SK-N-SH treated with all-trans-retinoic acid at 6 μM for 48 hours (cell line): ENCODE measurements at regions not wholly inside any gene's neighbourhood (a gene's known extent, or its start where the extent isn't known, plus 50 kb on each side); places are given as distances from the start of the nearest gene placed in this dataset.

Source experiments
- ATAC-seq: fragments of 200-7000 bp; cut with Tn5 transposase; 3 replicates; pipeline ENCODE4 v1.9.1; 2020; ENCODE audit warnings: mild to moderate bottlenecking, moderate library complexity
- ARNTL ChIP-seq: fragments of 450-650 bp; formaldehyde crosslinking; IDR thresholded peaks from 2 replicates; pipeline ENCODE4 v1.5.0; 2020; ENCODE audit warnings: low read depth, mild to moderate bottlenecking, moderate library complexity, borderline replicate concordance
- BACH2 ChIP-seq: fragments of 250-450 bp; sonication (Bioruptor Pico); IDR thresholded peaks from 2 replicates; pipeline ENCODE4 v1.9.0; 2021; ENCODE audit warnings: mild to moderate bottlenecking, borderline replicate concordance
- CSDC2 ChIP-seq: fragments of 250-450 bp; sonication (Bioruptor Pico); IDR thresholded peaks from 2 replicates; pipeline ENCODE4 v1.5.0; 2020; ENCODE audit warnings: mild to moderate bottlenecking, moderate library complexity
- ESRRG ChIP-seq: fragments of 250-450 bp; sonication (Bioruptor Pico); IDR thresholded peaks from 2 replicates; pipeline ENCODE4 v1.6.1; 2021; ENCODE audit warnings: mild to moderate bottlenecking
- GLIS3 ChIP-seq: fragments of 250-450 bp; sonication (Bioruptor Pico); IDR thresholded peaks from 2 replicates; pipeline ENCODE4 v1.5.0; 2020; ENCODE audit warnings: mild to moderate bottlenecking, moderate library complexity
- OSR1 ChIP-seq: fragments of 250-450 bp; sonication (Bioruptor Pico); IDR thresholded peaks from 2 replicates; pipeline ENCODE4 v1.8.0; 2022; ENCODE audit warnings: moderate library complexity, mild to moderate bottlenecking, inconsistent platforms
- PPARA ChIP-seq: fragments of 250-450 bp; sonication (Bioruptor Pico); IDR thresholded peaks from 2 replicates; pipeline ENCODE4 v1.5.0; 2020; ENCODE audit warnings: mild to moderate bottlenecking, borderline replicate concordance
- RARB ChIP-seq: fragments of 250-450 bp; sonication (Bioruptor Pico); IDR thresholded peaks from 2 replicates; pipeline ENCODE4 v1.8.0; 2021; ENCODE audit warnings: mild to moderate bottlenecking, moderate library complexity
- SNAI2 ChIP-seq: fragments of 250-450 bp; sonication (Bioruptor Pico); IDR thresholded peaks from 2 replicates; pipeline ENCODE4 v1.5.0; 2020; ENCODE audit warnings: mild to moderate bottlenecking, moderate library complexity
- TOX ChIP-seq: fragments of 250-450 bp; sonication (Bioruptor Pico); IDR thresholded peaks from 2 replicates; pipeline ENCODE4 v1.8.0; 2021; ENCODE audit warnings: mild to moderate bottlenecking, moderate library complexity, borderline replicate concordance
- ZC3H10 ChIP-seq: fragments of 250-450 bp; sonication (Bioruptor Pico); IDR thresholded peaks from 2 replicates; pipeline ENCODE4 v1.5.1; 2021; ENCODE audit warnings: mild to moderate bottlenecking, moderate library complexity
- ZFP3 ChIP-seq: fragments of 250-450 bp; sonication (Bioruptor Pico); IDR thresholded peaks from 2 replicates; pipeline ENCODE4 v1.5.0; 2020; ENCODE audit warnings: mild to moderate bottlenecking, moderate library complexity
- ZFP30 ChIP-seq: fragments of 450-650 bp; formaldehyde crosslinking; IDR thresholded peaks from 2 replicates; pipeline ENCODE4 v1.5.0; 2022; ENCODE audit warnings: mild to moderate bottlenecking, moderate library complexity
- ZNF565 ChIP-seq: fragments of 450-650 bp; formaldehyde crosslinking; conservative IDR thresholded peaks from 2 replicates; pipeline ENCODE4 v1.5.0; 2020; ENCODE audit warnings: low read depth, mild to moderate bottlenecking, moderate library complexity
- ZNF70 ChIP-seq: fragments of 450-650 bp; formaldehyde crosslinking; IDR thresholded peaks from 2 replicates; pipeline ENCODE4 v1.5.0; 2020; ENCODE audit warnings: mild to moderate bottlenecking, moderate library complexity
- ZNF8 ChIP-seq: fragments of 450-650 bp; formaldehyde crosslinking; IDR thresholded peaks from 2 replicates; pipeline ENCODE4 v1.5.0; 2020; ENCODE audit warnings: mild to moderate bottlenecking, moderate library complexity
- TF ChIP-seq, protein P1 (sequence below): fragments of 250-450 bp; sonication (Bioruptor Pico); IDR thresholded peaks from 2 replicates; pipeline ENCODE4 v1.8.0; 2021; ENCODE audit warnings: low read depth, mild to moderate bottlenecking, moderate library complexity, borderline replicate concordance
- TF ChIP-seq, protein P2 (sequence below): fragments of 250-450 bp; sonication (Bioruptor Pico); IDR thresholded peaks from 2 replicates; pipeline ENCODE4 v1.5.0; 2020; ENCODE audit warnings: mild to moderate bottlenecking, moderate library complexity
- TF ChIP-seq, protein P3 (sequence below): fragments of 250-450 bp; sonication (Bioruptor Pico); IDR thresholded peaks from 2 replicates; pipeline ENCODE4 v1.5.1; 2021; ENCODE audit warnings: mild to moderate bottlenecking, moderate library complexity
- TF ChIP-seq, protein P4 (sequence below): fragments of 250-450 bp; sonication (Bioruptor Pico); IDR thresholded peaks from 2 replicates; pipeline ENCODE4 v1.8.0; 2020; ENCODE audit warnings: mild to moderate bottlenecking, moderate library complexity, borderline replicate concordance
- TF ChIP-seq, protein P5 (sequence below): fragments of 250-450 bp; sonication (Bioruptor Pico); IDR thresholded peaks from 2 replicates; pipeline ENCODE4 v1.5.1; 2020; ENCODE audit warnings: low read depth, mild to moderate bottlenecking, moderate library complexity

DNA sequence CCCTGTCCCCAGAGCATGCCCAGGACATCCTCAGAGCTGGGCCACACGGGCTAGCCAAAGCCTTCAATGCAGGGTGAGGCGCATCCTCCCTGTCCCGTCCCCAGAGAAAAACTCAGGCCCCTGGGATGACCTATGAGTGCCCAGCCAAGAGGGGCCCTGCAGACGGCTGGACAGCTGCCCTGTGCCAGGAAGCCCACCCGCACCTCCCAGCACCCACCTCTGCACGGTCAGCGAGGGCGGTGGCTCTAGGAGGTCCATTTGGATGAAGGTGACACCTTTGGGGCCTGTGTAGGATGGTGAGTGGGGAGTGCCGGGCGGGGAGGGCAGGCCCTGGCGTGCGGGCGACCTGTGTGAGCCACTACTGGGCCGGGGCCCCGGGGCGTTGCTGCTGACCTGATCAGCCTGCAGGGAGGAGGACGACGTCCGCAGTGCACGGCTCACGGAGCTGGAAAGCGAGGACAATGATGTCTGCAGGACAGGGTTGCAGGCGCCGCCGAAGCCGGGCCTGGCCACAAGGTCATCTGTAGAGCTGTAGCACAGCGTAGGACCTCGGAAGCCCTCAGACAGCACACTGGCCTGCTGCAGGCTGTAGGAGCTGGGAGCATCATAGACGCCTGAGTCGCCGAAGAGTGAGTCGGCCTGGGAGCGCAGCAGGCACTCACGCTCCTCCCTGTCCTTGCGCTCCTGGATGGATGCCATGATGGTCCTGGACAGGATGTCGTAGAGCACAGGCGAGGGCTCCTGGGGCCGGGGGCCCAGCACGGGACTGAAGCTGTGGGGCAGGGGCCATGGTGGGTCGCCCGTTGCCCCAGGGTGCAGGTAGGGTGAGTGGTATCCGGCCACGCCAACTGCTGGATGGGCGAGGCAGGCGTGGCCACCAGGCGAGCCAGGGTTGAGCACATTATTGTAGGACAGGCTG, 180.5 kb downstream of the IGLL1 start:
- TF ChIP-seq, protein P1, sequence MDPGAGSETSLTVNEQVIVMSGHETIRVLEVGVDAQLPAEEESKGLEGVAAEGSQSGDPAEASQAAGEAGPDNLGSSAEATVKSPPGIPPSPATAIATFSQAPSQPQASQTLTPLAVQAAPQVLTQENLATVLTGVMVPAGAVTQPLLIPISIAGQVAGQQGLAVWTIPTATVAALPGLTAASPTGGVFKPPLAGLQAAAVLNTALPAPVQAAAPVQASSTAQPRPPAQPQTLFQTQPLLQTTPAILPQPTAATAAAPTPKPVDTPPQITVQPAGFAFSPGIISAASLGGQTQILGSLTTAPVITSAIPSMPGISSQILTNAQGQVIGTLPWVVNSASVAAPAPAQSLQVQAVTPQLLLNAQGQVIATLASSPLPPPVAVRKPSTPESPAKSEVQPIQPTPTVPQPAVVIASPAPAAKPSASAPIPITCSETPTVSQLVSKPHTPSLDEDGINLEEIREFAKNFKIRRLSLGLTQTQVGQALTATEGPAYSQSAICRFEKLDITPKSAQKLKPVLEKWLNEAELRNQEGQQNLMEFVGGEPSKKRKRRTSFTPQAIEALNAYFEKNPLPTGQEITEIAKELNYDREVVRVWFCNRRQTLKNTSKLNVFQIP, result no peak
- no peak for TF ChIP-seq ZC3H10 (CRISPR knock-in tag)
- no peak for TF ChIP-seq GLIS3
- TF ChIP-seq, protein P2, sequence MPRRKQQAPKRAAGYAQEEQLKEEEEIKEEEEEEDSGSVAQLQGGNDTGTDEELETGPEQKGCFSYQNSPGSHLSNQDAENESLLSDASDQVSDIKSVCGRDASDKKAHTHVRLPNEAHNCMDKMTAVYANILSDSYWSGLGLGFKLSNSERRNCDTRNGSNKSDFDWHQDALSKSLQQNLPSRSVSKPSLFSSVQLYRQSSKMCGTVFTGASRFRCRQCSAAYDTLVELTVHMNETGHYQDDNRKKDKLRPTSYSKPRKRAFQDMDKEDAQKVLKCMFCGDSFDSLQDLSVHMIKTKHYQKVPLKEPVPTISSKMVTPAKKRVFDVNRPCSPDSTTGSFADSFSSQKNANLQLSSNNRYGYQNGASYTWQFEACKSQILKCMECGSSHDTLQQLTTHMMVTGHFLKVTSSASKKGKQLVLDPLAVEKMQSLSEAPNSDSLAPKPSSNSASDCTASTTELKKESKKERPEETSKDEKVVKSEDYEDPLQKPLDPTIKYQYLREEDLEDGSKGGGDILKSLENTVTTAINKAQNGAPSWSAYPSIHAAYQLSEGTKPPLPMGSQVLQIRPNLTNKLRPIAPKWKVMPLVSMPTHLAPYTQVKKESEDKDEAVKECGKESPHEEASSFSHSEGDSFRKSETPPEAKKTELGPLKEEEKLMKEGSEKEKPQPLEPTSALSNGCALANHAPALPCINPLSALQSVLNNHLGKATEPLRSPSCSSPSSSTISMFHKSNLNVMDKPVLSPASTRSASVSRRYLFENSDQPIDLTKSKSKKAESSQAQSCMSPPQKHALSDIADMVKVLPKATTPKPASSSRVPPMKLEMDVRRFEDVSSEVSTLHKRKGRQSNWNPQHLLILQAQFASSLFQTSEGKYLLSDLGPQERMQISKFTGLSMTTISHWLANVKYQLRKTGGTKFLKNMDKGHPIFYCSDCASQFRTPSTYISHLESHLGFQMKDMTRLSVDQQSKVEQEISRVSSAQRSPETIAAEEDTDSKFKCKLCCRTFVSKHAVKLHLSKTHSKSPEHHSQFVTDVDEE (CRISPR knock-in tag), result no peak
- no peak for TF ChIP-seq ZFP3
- TF ChIP-seq, protein P3, sequence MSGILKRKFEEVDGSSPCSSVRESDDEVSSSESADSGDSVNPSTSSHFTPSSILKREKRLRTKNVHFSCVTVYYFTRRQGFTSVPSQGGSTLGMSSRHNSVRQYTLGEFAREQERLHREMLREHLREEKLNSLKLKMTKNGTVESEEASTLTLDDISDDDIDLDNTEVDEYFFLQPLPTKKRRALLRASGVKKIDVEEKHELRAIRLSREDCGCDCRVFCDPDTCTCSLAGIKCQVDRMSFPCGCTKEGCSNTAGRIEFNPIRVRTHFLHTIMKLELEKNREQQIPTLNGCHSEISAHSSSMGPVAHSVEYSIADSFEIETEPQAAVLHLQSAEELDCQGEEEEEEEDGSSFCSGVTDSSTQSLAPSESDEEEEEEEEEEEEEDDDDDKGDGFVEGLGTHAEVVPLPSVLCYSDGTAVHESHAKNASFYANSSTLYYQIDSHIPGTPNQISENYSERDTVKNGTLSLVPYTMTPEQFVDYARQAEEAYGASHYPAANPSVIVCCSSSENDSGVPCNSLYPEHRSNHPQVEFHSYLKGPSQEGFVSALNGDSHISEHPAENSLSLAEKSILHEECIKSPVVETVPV (CRISPR knock-in tag), result no peak
- TF ChIP-seq SNAI2, result no peak
- TF ChIP-seq BACH2 (CRISPR knock-in tag), result no peak
- TF ChIP-seq ZFP30 (CRISPR knock-in tag), result no peak
- TF ChIP-seq PPARA (CRISPR knock-in tag), result no peak
- TF ChIP-seq RARB (CRISPR knock-in tag), result no peak
- no peak for TF ChIP-seq ZNF70
- TF ChIP-seq ESRRG, result no peak
- no peak for TF ChIP-seq CSDC2 (CRISPR knock-in tag)
- TF ChIP-seq ARNTL, result no peak
- TF ChIP-seq ZNF565 (CRISPR knock-in tag), result no peak
- TF ChIP-seq OSR1 (CRISPR knock-in tag), result no peak

DNA sequence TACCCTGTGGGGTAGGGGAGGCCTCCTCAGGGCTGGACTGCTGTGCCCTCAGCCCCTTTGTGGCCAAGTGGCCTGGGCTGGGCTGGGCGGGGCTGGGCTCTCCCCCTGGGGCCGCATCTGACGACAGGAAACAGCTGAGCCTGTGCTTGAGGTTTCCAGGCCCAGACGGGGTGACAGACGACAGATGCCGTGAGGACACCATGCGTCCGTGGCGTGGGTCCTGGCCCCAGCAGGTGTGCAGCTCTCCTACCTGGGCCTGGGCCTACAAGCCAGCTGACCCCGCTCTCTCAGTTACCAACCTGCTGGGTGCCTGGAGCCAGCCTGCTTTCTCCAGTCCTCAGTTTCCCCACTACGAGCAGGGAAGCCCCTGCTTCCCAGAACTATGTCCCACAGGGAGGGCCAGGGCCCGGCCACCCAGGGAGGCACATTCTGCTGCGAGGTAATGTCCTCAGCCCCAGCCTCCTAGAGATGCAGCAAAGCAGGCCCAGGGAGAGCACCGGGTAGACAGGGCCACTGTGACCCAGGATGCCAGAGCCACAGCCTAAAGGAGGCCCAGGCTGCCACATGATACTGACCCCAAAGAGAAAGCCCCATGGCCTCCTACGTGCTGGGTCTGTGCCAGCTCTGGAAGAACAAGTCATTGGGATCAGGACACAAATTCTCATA, 181.3 kb downstream of the IGLL1 start:
- no peak for ATAC-seq
- TF ChIP-seq PPARA (CRISPR knock-in tag) (no peak), OSR1 (CRISPR knock-in tag) (no peak), ARNTL (no peak), ZNF8 (CRISPR knock-in tag) (no peak), TOX (CRISPR knock-in tag) (no peak), ZNF565 (CRISPR knock-in tag) (no peak), ZFP3 (no peak), ZNF70 (no peak), GLIS3 (no peak), RARB (CRISPR knock-in tag) (no peak), SNAI2 (no peak), ZFP30 (CRISPR knock-in tag) (no peak)
- TF ChIP-seq, protein P4, sequence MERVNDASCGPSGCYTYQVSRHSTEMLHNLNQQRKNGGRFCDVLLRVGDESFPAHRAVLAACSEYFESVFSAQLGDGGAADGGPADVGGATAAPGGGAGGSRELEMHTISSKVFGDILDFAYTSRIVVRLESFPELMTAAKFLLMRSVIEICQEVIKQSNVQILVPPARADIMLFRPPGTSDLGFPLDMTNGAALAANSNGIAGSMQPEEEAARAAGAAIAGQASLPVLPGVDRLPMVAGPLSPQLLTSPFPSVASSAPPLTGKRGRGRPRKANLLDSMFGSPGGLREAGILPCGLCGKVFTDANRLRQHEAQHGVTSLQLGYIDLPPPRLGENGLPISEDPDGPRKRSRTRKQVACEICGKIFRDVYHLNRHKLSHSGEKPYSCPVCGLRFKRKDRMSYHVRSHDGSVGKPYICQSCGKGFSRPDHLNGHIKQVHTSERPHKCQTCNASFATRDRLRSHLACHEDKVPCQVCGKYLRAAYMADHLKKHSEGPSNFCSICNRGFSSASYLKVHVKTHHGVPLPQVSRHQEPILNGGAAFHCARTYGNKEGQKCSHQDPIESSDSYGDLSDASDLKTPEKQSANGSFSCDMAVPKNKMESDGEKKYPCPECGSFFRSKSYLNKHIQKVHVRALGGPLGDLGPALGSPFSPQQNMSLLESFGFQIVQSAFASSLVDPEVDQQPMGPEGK, result no peak
- TF ChIP-seq, protein P2 (CRISPR knock-in tag), result no peak
- TF ChIP-seq, protein P3 (CRISPR knock-in tag), result no peak
- TF ChIP-seq, protein P5, sequence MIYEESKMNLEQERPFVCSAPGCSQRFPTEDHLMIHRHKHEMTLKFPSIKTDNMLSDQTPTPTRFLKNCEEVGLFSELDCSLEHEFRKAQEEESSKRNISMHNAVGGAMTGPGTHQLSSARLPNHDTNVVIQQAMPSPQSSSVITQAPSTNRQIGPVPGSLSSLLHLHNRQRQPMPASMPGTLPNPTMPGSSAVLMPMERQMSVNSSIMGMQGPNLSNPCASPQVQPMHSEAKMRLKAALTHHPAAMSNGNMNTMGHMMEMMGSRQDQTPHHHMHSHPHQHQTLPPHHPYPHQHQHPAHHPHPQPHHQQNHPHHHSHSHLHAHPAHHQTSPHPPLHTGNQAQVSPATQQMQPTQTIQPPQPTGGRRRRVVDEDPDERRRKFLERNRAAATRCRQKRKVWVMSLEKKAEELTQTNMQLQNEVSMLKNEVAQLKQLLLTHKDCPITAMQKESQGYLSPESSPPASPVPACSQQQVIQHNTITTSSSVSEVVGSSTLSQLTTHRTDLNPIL (CRISPR knock-in tag), result no peak
- TF ChIP-seq, protein P1, result no peak

More for the DNA sequence above, 180.5 kb downstream of the IGLL1 start:
- no peak for ATAC-seq
